GM18505 (cell line): ENCODE measurements at regions not wholly inside any gene's neighbourhood (a gene's known extent, or its start where the extent isn't known, plus 50 kb on each side); places are given as distances from the start of the nearest gene placed in this dataset.
"Not testable (repeated sequence)": the region's sequence is repeated elsewhere in the genome, so short reads cannot be mapped to it uniquely, and the experiment has no call there.

Experiments used
- ATAC-seq: cut with Tn5 transposase; IDR thresholded peaks from one replicate; pipeline ENCODE4 v1.9.1; 2021; ENCODE audit not compliant: unreplicated experiment
- POLR2A ChIP-seq: IDR thresholded peaks from 4 replicates; pipeline ENCODE4 v1.6.1; 2011; ENCODE audit warnings: borderline replicate concordance; ENCODE audit not compliant: insufficient read depth, insufficient read length; ENCODE audit errors: extremely low read depth

DNA sequence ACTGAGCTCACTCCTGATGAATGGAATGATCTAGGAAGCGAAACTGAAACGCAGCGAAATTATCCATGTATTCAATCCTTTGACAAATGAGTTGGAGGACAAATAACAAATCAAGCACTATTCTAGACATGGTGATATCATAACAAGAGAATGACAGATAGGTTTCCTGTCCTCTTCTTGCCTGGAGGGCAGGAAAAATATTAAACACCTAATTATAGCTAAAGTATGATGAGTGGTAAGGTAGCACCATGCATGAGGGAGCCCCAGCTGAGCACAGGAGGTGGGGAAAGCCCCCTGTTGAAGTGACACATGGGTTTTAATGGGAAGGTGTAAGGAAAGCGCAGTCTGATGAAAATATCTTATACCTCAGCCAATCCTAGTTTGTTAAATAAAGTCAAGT lies 225.2 kb downstream of the NPR3 start:
- ATAC-seq: no peak
- TF ChIP-seq POLR2A: no peak

DNA sequence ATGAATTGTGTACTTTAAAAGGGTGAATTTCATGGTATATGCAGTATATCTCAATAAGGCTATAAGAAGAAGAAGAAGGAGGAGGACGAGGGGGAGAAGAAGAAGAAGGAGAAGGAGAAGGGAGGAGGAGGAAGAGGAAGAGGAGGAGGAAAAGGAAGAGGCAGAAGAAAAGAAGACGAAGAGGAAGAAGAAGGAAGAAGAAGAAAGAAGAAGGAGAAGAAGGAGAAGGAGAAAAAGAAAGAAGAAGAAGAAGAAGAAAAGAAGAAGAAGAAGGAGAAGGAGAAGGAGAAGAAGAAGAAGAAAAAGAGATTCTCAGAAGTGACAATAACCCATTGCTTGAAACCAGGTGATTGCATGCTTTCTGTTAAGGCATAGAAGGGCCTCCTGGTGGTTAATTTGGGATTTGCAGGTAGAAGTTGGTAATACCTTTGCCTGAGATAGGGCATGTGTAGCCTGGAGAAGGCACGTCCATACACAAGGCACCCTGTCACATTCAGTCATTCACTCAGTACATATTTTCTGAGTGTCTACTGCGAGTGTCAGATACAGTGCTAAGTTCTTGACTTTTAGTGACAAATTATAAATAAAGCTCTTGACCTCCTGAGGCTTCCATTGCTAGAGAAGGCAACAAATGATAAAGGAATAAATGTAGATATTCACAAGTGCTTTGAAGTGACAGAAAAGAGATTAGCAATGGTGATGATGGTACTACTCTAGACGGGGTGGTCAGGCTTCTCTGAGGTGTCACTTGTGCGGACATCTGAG lies 231.3 kb downstream of the NPR3 start:
- ATAC-seq: peak; percentile 90
- no peak for TF ChIP-seq POLR2A

DNA sequence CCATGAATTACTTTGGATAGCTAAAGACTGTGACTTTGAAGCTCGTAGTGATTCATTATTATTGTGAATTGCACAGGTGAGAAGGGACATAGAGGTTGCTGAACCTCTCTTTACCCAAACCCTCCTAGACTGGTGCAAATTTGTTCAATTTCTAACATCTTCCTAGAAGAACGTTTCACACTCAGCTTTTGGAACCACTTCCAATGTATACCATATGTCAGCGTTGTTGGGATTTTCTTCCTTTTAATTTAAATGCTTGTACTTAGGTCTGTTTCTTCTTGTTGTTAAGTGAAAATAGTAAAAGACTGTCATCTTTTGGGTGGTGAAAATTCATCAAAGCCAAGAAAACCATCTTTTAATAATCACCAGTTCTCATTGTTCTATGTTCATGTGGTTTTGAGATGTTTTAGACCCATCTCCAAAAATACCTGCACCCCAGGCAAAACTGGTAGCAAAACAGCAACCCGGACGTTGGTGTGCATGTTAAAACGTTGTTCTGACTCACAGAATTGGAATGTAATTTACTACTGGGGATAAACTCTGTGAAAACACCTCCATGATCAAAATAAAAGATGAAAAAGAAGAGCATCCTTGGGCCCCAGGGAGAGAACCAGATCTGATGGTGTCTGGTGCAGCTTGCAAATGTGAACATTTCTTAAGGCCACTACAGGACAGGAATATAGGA lies 238.3 kb downstream of the NPR3 start:
- TF ChIP-seq POLR2A: no peak
- no peak for ATAC-seq

DNA sequence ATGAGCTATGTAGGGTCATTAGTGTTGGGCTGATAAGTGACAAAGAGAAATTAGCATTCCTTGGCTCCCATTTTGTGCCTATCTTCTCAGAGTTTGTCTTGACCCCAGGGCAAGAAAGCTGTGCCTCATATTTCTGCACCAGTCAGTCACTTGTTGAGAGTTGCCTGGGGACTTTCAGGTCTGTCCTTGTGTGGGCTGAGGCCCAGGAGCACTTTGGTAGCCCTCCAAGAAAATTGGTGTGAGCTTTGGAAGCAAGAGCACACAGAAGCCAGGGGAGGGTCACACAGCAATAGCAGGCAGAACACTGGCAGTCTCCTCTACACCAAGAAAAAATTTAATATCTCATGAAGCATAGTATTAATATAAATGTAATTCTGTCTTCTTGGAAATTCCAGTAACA lies 239.9 kb downstream of the NPR3 start:
- ATAC-seq: no peak
- TF ChIP-seq POLR2A: no peak

DNA sequence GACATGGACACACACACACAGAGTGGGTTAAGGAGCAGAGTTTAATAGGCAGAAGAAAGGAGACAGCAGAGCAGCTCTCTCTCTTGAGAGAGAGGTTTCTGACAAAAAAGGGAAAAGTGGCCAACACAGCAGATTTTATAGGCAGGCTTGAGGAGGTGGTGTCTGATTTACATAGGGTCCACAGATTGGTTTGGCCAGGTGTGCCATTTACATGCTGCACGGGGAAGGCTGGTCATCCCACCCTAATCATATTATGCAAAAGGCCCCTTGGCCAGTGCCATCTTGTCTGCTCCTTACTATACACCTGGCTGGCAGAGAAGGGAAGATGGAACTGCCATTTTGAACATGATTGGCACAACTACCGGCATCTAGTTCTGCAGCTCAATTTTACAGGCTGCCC lies 240.8 kb downstream of the NPR3 start:
- TF ChIP-seq POLR2A: no peak
- no peak for ATAC-seq

DNA sequence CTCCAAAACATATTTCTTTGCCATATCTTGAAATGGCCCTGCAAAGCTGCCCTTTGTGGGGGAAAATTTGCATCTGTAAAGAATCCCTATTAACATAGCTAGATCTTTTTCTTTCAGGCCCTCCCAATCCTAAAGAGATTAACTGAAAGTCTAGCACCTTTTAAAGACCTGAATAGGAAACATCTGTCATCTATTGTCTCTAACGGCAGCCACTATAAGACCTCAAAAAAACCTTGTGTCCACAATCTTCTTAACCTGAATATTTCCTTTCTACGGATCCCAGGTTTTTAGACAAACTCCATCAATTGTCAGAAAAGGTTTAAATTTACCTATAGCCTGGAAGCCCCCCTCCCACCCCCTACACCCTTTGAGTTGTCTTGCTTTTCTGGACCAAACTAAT lies 241.3 kb downstream of the NPR3 start:
- not testable (repeated sequence) for ATAC-seq

DNA sequence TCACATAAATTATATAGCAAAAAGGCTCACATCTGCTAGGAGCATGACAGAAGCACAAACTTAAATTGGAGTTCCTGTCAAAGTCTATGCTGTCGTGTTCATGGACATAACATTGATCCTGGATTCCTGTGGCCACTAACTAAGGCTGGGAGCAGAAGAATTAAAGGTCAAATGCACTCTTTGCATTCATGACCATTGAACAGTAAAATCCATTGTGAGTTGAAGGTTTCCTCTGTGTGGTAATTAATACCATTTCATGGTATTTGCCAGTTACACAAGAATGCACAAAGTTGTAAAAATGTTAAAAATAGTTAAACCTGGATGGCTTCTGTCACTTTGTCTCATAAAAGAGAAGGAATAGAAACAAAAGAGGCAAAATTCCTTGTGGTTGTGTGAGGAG lies 242.6 kb downstream of the NPR3 start:
- no peak for ATAC-seq
- TF ChIP-seq POLR2A: no peak

DNA sequence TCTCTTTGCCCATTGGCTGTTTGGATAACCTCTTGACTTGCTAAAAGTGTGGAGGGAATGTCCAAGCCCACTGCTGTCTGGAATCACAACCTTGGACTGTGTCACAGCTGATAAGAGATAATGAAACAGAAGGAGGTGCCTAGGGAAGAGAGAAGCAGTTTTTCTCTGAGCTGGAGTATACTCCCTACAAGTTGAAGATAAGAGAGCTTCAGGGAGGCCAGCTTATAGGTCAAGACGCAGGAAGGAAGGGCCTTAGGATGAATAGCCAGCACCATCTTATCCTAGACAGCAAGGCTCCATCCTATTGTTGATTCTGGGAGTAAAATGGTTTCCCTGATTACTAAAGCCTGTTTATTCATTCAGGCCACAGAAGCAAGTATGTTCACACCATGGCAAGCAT lies 244.7 kb downstream of the NPR3 start:
- no peak for TF ChIP-seq POLR2A
- ATAC-seq: no peak

DNA sequence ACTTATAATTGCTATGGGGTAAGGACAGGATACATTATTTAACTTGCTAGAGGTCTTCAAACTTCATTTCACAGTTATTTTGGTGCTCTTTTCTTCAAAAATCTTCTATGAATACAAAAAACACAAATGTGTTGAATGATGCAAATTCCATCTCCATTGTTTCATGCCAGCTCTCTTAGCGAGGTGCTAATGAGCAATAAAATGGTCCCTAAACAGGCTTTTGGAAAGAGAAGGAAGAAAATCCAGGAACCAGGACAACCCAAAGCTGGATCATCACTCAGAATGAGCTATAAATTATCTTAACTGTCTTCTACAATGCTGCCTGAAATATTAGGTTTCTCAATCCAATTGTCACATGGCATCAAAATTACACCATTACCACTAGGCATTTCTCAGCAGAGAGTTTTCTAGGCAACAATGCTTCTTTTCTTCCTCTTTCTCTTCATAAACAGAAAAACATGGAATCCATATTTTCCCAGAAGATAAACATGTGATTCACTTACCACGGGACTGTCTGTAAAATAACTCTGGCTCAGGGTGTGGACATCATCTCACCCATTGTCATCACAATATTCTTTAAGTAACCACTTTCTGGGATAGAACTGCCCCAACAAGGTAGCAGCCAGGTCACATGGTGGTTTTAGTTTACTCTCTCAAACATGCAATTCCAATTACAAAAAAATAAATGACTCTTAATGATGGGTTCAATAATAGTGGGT lies 249.4 kb downstream of the NPR3 start:
- TF ChIP-seq POLR2A: no peak
- no peak for ATAC-seq

DNA sequence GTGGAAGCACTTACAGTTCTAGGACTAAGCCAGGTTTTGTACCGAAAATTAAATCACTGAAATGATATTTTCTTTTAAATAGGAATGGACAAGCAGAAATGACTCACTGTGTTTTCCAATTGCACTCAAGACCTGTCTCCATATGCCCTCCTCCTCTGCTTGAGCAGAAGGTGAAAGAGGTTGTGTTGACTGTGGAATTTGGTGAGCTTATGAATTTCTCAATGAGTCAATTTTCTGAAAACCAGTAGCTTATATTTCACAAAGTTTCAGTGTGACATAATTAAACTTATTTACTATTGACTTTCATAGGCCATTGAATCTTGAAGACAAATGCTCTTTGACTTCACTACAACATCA lies 249.9 kb downstream of the NPR3 start:
- ATAC-seq: no peak
- no peak for TF ChIP-seq POLR2A

DNA sequence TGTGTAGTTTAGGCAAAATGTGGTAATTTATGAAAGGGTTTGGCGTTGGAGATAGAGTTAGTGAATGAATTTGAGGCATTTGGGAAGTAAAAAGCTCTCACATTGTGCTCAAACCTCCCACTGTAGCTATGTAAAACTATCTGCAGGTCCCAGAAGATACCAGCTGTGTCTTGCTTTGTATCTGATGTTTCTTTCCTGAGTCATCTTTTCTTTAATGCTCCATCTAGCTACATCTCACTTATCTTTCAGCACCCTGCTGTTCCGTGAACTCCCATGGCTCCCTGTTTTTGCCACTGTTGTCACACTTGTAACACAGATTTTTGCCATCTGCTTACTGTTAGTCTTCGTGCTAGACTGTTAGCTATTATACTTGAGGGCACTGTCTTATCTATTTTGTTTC lies 253.1 kb downstream of the NPR3 start:
- no peak for TF ChIP-seq POLR2A
- ATAC-seq: no peak

DNA sequence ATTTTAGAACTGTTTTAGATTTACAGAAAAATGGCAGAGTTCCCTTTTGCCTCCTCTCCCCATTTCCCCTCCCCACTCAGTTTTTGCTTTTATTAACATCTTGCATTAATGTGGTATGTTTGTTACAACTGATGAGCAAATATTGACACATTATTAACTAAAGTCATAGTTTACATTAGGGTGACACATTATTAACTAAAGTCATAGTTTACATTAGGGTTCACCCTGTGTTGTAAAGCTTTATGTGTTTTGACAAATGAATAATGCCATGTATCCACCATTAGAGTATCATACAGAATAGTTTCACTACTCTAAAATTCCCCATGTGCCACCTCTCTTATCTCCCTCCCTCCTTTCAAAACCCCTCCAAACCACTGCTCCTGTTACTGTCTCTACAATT lies 262.5 kb downstream of the NPR3 start:
- TF ChIP-seq POLR2A: no peak
- no peak for ATAC-seq

DNA sequence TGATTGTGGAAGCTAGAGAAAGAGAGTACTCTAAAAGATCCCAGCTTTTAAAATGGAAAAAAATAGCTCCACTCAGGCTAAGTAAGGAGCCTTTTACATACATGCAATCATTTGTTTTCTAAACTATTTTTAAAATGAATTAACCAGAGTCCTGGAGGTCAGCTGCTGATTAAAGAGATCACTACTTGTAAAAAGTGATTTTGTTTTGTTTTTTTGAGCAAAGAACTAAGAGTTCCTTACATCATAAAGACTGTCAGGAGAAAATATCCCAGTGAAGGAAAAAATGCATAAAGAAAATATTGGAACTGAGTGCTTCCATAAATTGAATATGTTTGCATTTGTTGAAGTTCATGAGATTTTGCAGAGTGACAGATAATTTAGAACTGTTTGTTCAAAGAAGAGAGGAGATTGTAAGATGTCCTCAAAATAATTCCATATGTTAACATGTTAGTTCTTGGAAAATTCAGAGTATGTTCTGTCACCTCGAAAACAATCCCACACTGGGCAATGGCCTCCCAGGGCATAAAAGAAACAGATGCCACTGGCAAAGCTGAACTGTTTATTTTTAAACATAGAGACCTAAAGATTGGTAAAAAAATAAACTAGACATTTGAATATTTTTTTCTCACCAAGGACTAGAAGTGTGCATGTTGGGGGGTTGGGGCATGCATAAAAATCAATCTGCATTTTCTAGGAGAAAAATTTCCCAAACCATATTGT lies 264.7 kb downstream of the NPR3 start:
- no peak for ATAC-seq
- no peak for TF ChIP-seq POLR2A

DNA sequence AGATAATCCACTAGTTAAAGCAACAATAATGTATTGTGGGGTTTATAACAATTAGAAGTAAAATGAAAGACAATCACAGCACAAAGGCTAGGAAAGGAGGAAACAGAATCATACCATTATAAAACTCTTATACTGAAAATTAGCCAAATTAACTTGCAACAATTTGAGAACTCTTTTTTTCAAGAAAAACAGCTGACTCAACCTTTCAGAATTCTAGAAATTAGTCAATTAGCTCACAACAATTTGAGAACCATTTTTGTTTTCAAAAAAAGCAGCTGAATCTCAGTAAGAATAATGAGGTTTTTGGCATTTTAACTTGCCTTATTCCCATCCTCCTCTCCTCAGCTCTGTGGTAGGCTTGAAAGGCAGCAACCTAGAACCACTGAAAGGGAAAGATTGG lies 269.9 kb downstream of the NPR3 start:
- no peak for TF ChIP-seq POLR2A
- no peak for ATAC-seq

DNA sequence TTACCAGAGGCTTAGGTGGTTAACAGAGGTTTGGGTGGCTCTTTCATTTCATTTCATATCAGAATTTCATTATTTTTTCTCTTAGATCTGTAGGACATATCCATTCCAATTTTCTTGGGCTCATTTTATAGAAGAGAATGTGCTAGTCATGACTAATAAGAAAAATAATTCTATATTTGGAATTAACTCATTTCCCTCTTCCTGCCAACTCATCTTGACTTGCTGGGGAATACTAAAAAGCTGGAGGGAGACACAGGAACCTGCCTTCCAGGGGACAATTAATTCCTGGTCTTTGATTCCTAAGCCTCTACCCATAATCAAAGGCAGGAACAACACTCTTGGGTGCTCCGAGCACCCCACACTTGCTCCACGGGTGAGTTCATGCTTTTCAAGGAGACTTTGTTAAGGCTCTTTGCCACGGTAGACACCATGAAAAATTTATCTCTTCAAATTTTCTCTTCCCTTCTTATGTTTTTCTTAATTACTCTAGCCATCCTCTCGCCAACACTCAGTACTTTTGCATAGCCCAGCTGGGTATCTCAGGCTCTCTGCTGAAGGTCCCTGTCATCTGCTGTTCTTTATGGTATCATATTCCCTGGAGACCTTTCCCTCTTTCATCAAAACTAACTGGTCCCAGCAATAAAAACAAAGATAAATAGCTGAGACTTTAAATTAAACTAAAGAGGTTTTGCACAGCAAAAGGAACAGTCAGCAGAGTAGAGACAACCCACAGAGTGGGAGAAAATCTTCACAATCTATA lies 273.9 kb downstream of the NPR3 start:
- no peak for ATAC-seq
- no peak for TF ChIP-seq POLR2A
